ENCODE measurements at regions not wholly inside any gene's neighbourhood (a gene's known extent, or its start where the extent isn't known, plus 50 kb on each side); places are given as distances from the start of the nearest gene placed in this dataset.

GRCh38 chr14:34044666-34045306, 93.9 kb upstream of the EGLN3 start:
- Histone ChIP-seq H3K9me3 (ENCODE audit: low read depth, low read length) (no peaks in the 10 kb centered on the region), H3K79me2 (ENCODE audit: insufficient read depth, low read length) (no peaks in the 10 kb centered on the region), H4K20me1 (ENCODE audit: insufficient read depth, low read length) (no peaks in the 10 kb centered on the region), H3K4me3 (ENCODE audit: insufficient read depth, low read length) (no peak overlapping the region), H3K4me2 (ENCODE audit: insufficient read depth, low read length) (no peak overlapping the region), H3K4me1 (ENCODE audit: insufficient read depth, low read length) (no peaks in the 10 kb centered on the region), H3K36me3 (ENCODE audit: insufficient read depth, low read length) (no peaks in the 10 kb centered on the region), H2AFZ (ENCODE audit: low read length) (no peak overlapping the region), H3K27me3 (ENCODE audit: insufficient read depth, low read length) (no peaks in the 10 kb centered on the region), H3K27ac (ENCODE audit: low read depth, low read length) (no peak overlapping the region)
- TF ChIP-seq CTCF (IDR thresholded peaks at IDR 0.05; ENCODE audit: extremely low read depth, low read depth, low read length): no peak
- DNase-seq (ENCODE audit: insufficient read length, low spot score, missing footprints): no peak

- Histone ChIP-seq H2AFZ (ENCODE audit: low read length) (no peak overlapping the region), H3K4me1 (ENCODE audit: insufficient read depth, low read length) (no peaks in the 10 kb centered on the region), H3K27me3 (ENCODE audit: insufficient read depth, low read length) (no peaks in the 10 kb centered on the region), H3K27ac (ENCODE audit: low read depth, low read length) (no peak overlapping the region), H4K20me1 (ENCODE audit: insufficient read depth, low read length) (no peaks in the 10 kb centered on the region), H3K4me3 (ENCODE audit: insufficient read depth, low read length) (no peak overlapping the region), H3K4me2 (ENCODE audit: insufficient read depth, low read length) (no peak overlapping the region), H3K9me3 (ENCODE audit: low read depth, low read length) (no peaks in the 10 kb centered on the region), H3K79me2 (ENCODE audit: insufficient read depth, low read length) (no peaks in the 10 kb centered on the region), H3K36me3 (ENCODE audit: insufficient read depth, low read length) (no peaks in the 10 kb centered on the region)
- no peak for DNase-seq (ENCODE audit: insufficient read length, low spot score, missing footprints)
- TF ChIP-seq CTCF (IDR thresholded peaks at IDR 0.05; ENCODE audit: extremely low read depth, low read depth, low read length): no peak
These were observed 93.4 kb upstream of the EGLN3 start for GRCh38 chr14:34044373-34044637.

- no peak for TF ChIP-seq CTCF (IDR thresholded peaks at IDR 0.05; ENCODE audit: extremely low read depth, low read depth, low read length)
- Histone ChIP-seq H3K36me3 (ENCODE audit: insufficient read depth, low read length) (no peaks in the 10 kb centered on the region), H3K27ac (ENCODE audit: low read depth, low read length) (no peak overlapping the region), H3K4me1 (ENCODE audit: insufficient read depth, low read length) (no peaks in the 10 kb centered on the region), H2AFZ (ENCODE audit: low read length) (no peak overlapping the region), H3K4me3 (ENCODE audit: insufficient read depth, low read length) (no peak overlapping the region), H4K20me1 (ENCODE audit: insufficient read depth, low read length) (no peaks in the 10 kb centered on the region), H3K9me3 (ENCODE audit: low read depth, low read length) (no peaks in the 10 kb centered on the region), H3K4me2 (ENCODE audit: insufficient read depth, low read length) (no peak overlapping the region), H3K79me2 (ENCODE audit: insufficient read depth, low read length) (no peaks in the 10 kb centered on the region), H3K27me3 (ENCODE audit: insufficient read depth, low read length) (no peaks in the 10 kb centered on the region)
- no peak for DNase-seq (ENCODE audit: insufficient read length, low spot score, missing footprints)
These were observed 92.9 kb upstream of the EGLN3 start for GRCh38 chr14:34043627-34044372.

- H3K4me3 ChIP-seq (ENCODE audit: insufficient read depth, low read length): no peak overlapping the region
- H3K9me3 ChIP-seq (ENCODE audit: low read depth, low read length): no peaks in the 10 kb centered on the region
- H3K36me3 ChIP-seq (ENCODE audit: insufficient read depth, low read length): no peaks in the 10 kb centered on the region
These were observed 90.3 kb upstream of the EGLN3 start for GRCh38 chr14:34041220-34041619.

More at GRCh38 chr14:34041220-34041619, 90.3 kb upstream of the EGLN3 start:
- Histone ChIP-seq H4K20me1 (ENCODE audit: insufficient read depth, low read length) (no peaks in the 10 kb centered on the region), H3K4me2 (ENCODE audit: insufficient read depth, low read length) (no peak overlapping the region), H3K27ac (ENCODE audit: low read depth, low read length) (no peak overlapping the region), H3K79me2 (ENCODE audit: insufficient read depth, low read length) (no peaks in the 10 kb centered on the region), H3K27me3 (ENCODE audit: insufficient read depth, low read length) (no peaks in the 10 kb centered on the region), H2AFZ (ENCODE audit: low read length) (no peak overlapping the region), H3K4me1 (ENCODE audit: insufficient read depth, low read length) (no peaks in the 10 kb centered on the region)
- TF ChIP-seq CTCF (IDR thresholded peaks at IDR 0.05; ENCODE audit: extremely low read depth, low read depth, low read length): no peak
- DNase-seq (ENCODE audit: insufficient read length, low spot score, missing footprints): no peak

Measured in osteoblast (primary cell).